Lower leg skin (tissue), 3 donors: ENCODE measurements at regions not wholly inside any gene's neighbourhood (a gene's known extent, or its start where the extent isn't known, plus 50 kb on each side); places are given as distances from the start of the nearest gene placed in this dataset.

Source experiments
- CTCF ChIP-seq, 3 donors: fragments of 450-650 bp; IDR thresholded peaks; one replicate each; pipeline ENCODE4 v1.5.1; 2016; ENCODE audit warnings: antibody characterized with exemption in 3 of 3, mild to moderate bottlenecking in 3 of 3, moderate library complexity in 2 of 3
- POLR2A ChIP-seq, 2 donors: fragments of 450-650 bp; IDR thresholded peaks; one replicate each; pipeline ENCODE4 v1.6.1; 2016 to 2017; ENCODE audit warnings: antibody characterized with exemption in 2 of 2, mild to moderate bottlenecking in 1 of 2, moderate library complexity in 1 of 2

GRCh38 chr3:74343391-74343790 is 271.1 kb downstream of the CNTN3 start:
- TF ChIP-seq POLR2A (IDR thresholded peaks at IDR 0.05): no peak
- TF ChIP-seq CTCF (IDR thresholded peaks at IDR 0.05): no peak
